SK-N-SH treated with all-trans-retinoic acid at 6 μM for 48 hours (cell line): ENCODE measurements at regions not wholly inside any gene's neighbourhood (a gene's known extent, or its start where the extent isn't known, plus 50 kb on each side); places are given as distances from the start of the nearest gene placed in this dataset.

Experiments
- ATAC-seq: fragments of 200-7000 bp; cut with Tn5 transposase; 3 replicates; pipeline ENCODE4 v1.9.1; 2020; ENCODE audit warnings: mild to moderate bottlenecking, moderate library complexity
- ARNTL ChIP-seq: fragments of 450-650 bp; formaldehyde crosslinking; IDR thresholded peaks from 2 replicates; pipeline ENCODE4 v1.5.0; 2020; ENCODE audit warnings: low read depth, mild to moderate bottlenecking, moderate library complexity, borderline replicate concordance
- BACH2 ChIP-seq: fragments of 250-450 bp; sonication (Bioruptor Pico); IDR thresholded peaks from 2 replicates; pipeline ENCODE4 v1.9.0; 2021; ENCODE audit warnings: mild to moderate bottlenecking, borderline replicate concordance
- CREB5 ChIP-seq: fragments of 250-450 bp; sonication (Bioruptor Pico); IDR thresholded peaks from 2 replicates; pipeline ENCODE4 v1.5.1; 2020; ENCODE audit warnings: low read depth, mild to moderate bottlenecking, moderate library complexity
- CSDC2 ChIP-seq: fragments of 250-450 bp; sonication (Bioruptor Pico); IDR thresholded peaks from 2 replicates; pipeline ENCODE4 v1.5.0; 2020; ENCODE audit warnings: mild to moderate bottlenecking, moderate library complexity
- ESRRG ChIP-seq: fragments of 250-450 bp; sonication (Bioruptor Pico); IDR thresholded peaks from 2 replicates; pipeline ENCODE4 v1.6.1; 2021; ENCODE audit warnings: mild to moderate bottlenecking
- GLIS3 ChIP-seq: fragments of 250-450 bp; sonication (Bioruptor Pico); IDR thresholded peaks from 2 replicates; pipeline ENCODE4 v1.5.0; 2020; ENCODE audit warnings: mild to moderate bottlenecking, moderate library complexity
- ISL1 ChIP-seq: fragments of 250-450 bp; sonication (Bioruptor Pico); IDR thresholded peaks from 2 replicates; pipeline ENCODE4 v2.1.2; 2022; ENCODE audit warnings: mild to moderate bottlenecking, moderate library complexity
- PPARA ChIP-seq: fragments of 250-450 bp; sonication (Bioruptor Pico); IDR thresholded peaks from 2 replicates; pipeline ENCODE4 v1.5.0; 2020; ENCODE audit warnings: mild to moderate bottlenecking, borderline replicate concordance
- RARB ChIP-seq: fragments of 250-450 bp; sonication (Bioruptor Pico); IDR thresholded peaks from 2 replicates; pipeline ENCODE4 v1.8.0; 2021; ENCODE audit warnings: mild to moderate bottlenecking, moderate library complexity
- SNAI2 ChIP-seq: fragments of 250-450 bp; sonication (Bioruptor Pico); IDR thresholded peaks from 2 replicates; pipeline ENCODE4 v1.5.0; 2020; ENCODE audit warnings: mild to moderate bottlenecking, moderate library complexity
- TCF4 ChIP-seq: fragments of 250-450 bp; sonication (Bioruptor Pico); IDR thresholded peaks from 2 replicates; pipeline ENCODE4 v1.8.0; 2021; ENCODE audit warnings: mild to moderate bottlenecking, moderate library complexity, borderline replicate concordance
- TOX ChIP-seq: fragments of 250-450 bp; sonication (Bioruptor Pico); IDR thresholded peaks from 2 replicates; pipeline ENCODE4 v1.8.0; 2021; ENCODE audit warnings: mild to moderate bottlenecking, moderate library complexity, borderline replicate concordance
- TSHZ2 ChIP-seq: fragments of 250-450 bp; sonication (Bioruptor Pico); IDR thresholded peaks from 2 replicates; pipeline ENCODE4 v1.5.0; 2020; ENCODE audit warnings: mild to moderate bottlenecking, moderate library complexity
- ZC3H10 ChIP-seq: fragments of 250-450 bp; sonication (Bioruptor Pico); IDR thresholded peaks from 2 replicates; pipeline ENCODE4 v1.5.1; 2021; ENCODE audit warnings: mild to moderate bottlenecking, moderate library complexity
- ZFP3 ChIP-seq: fragments of 250-450 bp; sonication (Bioruptor Pico); IDR thresholded peaks from 2 replicates; pipeline ENCODE4 v1.5.0; 2020; ENCODE audit warnings: mild to moderate bottlenecking, moderate library complexity
- ZNF565 ChIP-seq: fragments of 450-650 bp; formaldehyde crosslinking; conservative IDR thresholded peaks from 2 replicates; pipeline ENCODE4 v1.5.0; 2020; ENCODE audit warnings: low read depth, mild to moderate bottlenecking, moderate library complexity
- ZNF70 ChIP-seq: fragments of 450-650 bp; formaldehyde crosslinking; IDR thresholded peaks from 2 replicates; pipeline ENCODE4 v1.5.0; 2020; ENCODE audit warnings: mild to moderate bottlenecking, moderate library complexity
- ZNF8 ChIP-seq: fragments of 450-650 bp; formaldehyde crosslinking; IDR thresholded peaks from 2 replicates; pipeline ENCODE4 v1.5.0; 2020; ENCODE audit warnings: mild to moderate bottlenecking, moderate library complexity
- TF ChIP-seq, protein P1 (sequence below): fragments of 250-450 bp; sonication (Bioruptor Pico); IDR thresholded peaks from 2 replicates; pipeline ENCODE4 v1.8.0; 2020; ENCODE audit warnings: mild to moderate bottlenecking, moderate library complexity, borderline replicate concordance

DNA sequence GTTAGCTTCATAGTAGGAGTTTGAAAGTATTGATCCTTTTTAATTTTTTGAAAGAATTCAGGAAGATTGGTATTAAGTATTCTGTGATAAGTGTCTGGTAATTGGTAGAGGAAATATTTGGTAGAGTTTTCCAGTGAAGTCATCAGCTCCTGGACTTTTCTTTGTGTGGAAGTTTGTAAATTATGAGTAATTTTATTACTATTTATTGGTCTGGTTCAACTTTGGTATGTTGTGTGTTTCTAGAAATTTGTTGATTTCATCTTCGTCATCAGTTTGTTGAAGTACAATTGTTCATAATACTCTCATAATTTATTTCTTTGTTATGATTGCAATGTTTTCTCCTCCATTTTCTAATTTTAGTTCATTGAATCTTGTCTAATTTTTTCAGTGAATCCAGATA, 832.0 kb downstream of the OTOL1 start:
- TF ChIP-seq GLIS3 = no peak
- no peak for TF ChIP-seq ZNF70 (CRISPR knock-in tag)
- no peak for TF ChIP-seq ARNTL (CRISPR knock-in tag)
- TF ChIP-seq RARB (CRISPR knock-in tag) = no peak
- no peak for TF ChIP-seq ZC3H10
- TF ChIP-seq ZNF8 (CRISPR knock-in tag) = no peak
- no peak for TF ChIP-seq ISL1 (CRISPR knock-in tag)
- TF ChIP-seq, all 23 proteins: peak for 0
- no peak for ATAC-seq

GRCh38 chr3:162329514-162329913, 832.9 kb downstream of the OTOL1 start:
- ATAC-seq = no peak
- no peak for TF ChIP-seq BACH2 (CRISPR knock-in tag)
- no peak for TF ChIP-seq CSDC2 (CRISPR knock-in tag)
- no peak for TF ChIP-seq TOX
- TF ChIP-seq RARB (CRISPR knock-in tag) = no peak
- no peak for TF ChIP-seq CREB5 (CRISPR knock-in tag)
- no peak for TF ChIP-seq TCF4 (CRISPR knock-in tag)
- TF ChIP-seq, protein P1, sequence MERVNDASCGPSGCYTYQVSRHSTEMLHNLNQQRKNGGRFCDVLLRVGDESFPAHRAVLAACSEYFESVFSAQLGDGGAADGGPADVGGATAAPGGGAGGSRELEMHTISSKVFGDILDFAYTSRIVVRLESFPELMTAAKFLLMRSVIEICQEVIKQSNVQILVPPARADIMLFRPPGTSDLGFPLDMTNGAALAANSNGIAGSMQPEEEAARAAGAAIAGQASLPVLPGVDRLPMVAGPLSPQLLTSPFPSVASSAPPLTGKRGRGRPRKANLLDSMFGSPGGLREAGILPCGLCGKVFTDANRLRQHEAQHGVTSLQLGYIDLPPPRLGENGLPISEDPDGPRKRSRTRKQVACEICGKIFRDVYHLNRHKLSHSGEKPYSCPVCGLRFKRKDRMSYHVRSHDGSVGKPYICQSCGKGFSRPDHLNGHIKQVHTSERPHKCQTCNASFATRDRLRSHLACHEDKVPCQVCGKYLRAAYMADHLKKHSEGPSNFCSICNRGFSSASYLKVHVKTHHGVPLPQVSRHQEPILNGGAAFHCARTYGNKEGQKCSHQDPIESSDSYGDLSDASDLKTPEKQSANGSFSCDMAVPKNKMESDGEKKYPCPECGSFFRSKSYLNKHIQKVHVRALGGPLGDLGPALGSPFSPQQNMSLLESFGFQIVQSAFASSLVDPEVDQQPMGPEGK (CRISPR knock-in tag) = no peak
- TF ChIP-seq ZC3H10 = no peak
- no peak for TF ChIP-seq SNAI2 (CRISPR knock-in tag)
- no peak for TF ChIP-seq ZNF8 (CRISPR knock-in tag)
- no peak for TF ChIP-seq ZFP3 (CRISPR knock-in tag)
- no peak for TF ChIP-seq TSHZ2
- TF ChIP-seq, all 23 proteins: peak for 0

GRCh38 chr3:162332344-162332743, 835.7 kb downstream of the OTOL1 start:
- ATAC-seq = no peak
- TF ChIP-seq, protein P1 (CRISPR knock-in tag) = no peak
- TF ChIP-seq ARNTL (CRISPR knock-in tag) (no peak), ISL1 (CRISPR knock-in tag) (no peak), GLIS3 (no peak), ZNF565 (CRISPR knock-in tag) (no peak), TCF4 (CRISPR knock-in tag) (no peak), TOX (no peak), ESRRG (CRISPR knock-in tag) (no peak), ZC3H10 (no peak), ZNF70 (CRISPR knock-in tag) (no peak), CREB5 (CRISPR knock-in tag) (no peak)

GRCh38 chr3:162334537-162334936, 837.9 kb downstream of the OTOL1 start:
- no peak for ATAC-seq
- TF ChIP-seq ZNF70 (CRISPR knock-in tag) = no peak
- TF ChIP-seq ARNTL (CRISPR knock-in tag) = no peak
- no peak for TF ChIP-seq CSDC2 (CRISPR knock-in tag)
- TF ChIP-seq ISL1 (CRISPR knock-in tag) = no peak
- TF ChIP-seq ZFP3 (CRISPR knock-in tag) = no peak
- no peak for TF ChIP-seq ESRRG (CRISPR knock-in tag)
- TF ChIP-seq GLIS3 = no peak
- no peak for TF ChIP-seq CREB5 (CRISPR knock-in tag)
- TF ChIP-seq PPARA (CRISPR knock-in tag) = no peak
- TF ChIP-seq ZNF565 (CRISPR knock-in tag) = no peak
- no peak for TF ChIP-seq TSHZ2
